NCI-H748 (cell line): ENCODE measurements at regions not wholly inside any gene's neighbourhood (a gene's known extent, or its start where the extent isn't known, plus 50 kb on each side); places are given as distances from the start of the nearest gene placed in this dataset.

Experiments used
- DNase-seq: peaks from one replicate; lab custom pipeline; 2025; ENCODE audit not compliant: unreplicated experiment; lab: John Stamatoyannopoulos, UW

DNA sequence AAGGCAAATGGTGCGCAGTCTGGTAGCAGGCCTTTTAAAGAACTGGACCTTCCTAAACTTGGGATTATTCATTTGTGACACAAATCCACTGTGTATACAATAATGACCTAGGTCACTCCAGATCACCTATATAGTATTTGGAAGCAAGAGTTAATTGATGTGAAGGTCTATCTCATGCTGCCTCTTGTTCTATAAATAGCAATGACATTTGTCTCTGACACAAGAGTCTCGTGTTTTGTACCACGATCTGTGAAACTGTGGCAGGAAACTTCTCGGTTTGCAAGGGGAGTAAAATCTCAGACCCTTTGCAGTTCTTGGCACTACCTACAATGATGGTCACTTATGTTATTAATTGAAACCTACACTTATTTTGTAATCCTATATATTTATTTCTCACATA, 1408.4 kb downstream of the PCDH7 start:
- no peak for DNase-seq

DNA sequence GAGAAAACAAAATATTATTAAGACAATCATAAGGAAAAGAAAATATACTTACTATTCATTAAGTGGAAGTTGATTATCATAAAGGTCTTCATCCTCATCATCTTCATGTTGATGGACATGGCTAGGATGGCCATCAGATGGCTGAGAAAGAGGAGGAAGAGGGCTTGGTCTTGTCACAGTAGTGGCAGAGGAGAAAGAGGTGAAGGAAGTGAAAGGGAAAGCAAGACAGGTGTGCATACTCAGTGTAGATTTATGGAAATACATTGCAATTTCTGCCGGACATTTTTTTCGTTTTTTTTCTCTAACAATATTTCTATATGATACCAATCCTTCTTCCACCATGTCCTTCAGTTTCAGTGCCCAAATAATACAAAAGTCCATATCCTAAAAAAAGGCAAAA, 1409.8 kb downstream of the PCDH7 start:
- DNase-seq: no peak

DNA sequence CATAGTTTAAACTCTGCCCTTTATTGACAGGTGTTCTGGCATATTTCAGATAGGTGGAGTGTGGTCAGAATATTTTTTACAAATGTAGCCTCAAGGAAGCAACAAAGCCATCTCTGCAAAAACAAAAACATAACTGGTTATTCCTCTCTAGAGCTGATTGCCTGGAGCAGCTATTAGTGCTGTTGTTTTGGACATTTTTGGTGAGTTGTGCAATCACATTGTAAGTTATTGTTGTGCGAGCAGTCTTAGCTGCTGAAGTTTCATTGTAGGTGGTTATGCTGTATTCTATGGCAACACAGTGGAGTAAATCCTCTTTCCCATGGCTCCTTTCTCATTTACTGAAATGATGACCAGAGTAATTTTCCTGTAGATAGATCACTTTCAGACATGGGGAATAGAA, 1413.0 kb downstream of the PCDH7 start:
- no peak for DNase-seq

DNA sequence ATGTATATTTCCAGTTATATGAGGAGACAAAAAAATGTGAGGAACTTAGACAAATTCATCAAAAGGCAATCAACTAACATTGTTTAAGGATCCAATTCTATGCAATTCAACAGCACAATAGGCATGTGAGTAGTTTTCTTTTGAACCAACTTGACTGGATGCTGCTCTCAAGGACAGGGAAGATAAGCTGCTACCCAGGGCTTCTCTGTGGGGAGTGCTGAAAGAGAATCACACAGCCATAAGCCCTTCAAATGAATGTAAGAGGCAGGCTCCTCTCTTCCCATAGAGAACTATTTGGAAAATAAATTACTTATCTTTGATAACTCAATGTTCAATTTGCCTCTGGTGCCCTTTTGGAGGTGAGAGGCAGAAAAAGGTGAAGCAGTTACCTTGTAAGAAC, 1413.6 kb downstream of the PCDH7 start:
- DNase-seq: no peak

DNA sequence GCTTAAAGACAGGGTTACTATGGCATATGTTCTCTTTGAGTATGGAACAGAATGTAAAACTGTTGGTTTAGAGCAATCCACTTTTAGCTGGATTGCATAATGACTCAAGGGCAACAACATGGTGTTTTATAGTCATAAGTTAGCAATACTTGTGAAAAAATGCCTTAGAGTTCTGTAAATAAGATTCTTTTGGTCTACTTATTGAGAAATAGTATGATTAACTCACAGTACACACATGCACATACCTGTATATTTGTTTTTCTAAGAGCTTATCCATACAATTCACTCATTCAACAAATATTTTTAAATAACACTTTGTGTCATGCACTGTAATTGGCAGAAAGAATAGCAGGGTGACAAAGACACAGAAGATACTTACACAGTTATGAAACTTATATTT, 1415.5 kb downstream of the PCDH7 start:
- DNase-seq: no peak

DNA sequence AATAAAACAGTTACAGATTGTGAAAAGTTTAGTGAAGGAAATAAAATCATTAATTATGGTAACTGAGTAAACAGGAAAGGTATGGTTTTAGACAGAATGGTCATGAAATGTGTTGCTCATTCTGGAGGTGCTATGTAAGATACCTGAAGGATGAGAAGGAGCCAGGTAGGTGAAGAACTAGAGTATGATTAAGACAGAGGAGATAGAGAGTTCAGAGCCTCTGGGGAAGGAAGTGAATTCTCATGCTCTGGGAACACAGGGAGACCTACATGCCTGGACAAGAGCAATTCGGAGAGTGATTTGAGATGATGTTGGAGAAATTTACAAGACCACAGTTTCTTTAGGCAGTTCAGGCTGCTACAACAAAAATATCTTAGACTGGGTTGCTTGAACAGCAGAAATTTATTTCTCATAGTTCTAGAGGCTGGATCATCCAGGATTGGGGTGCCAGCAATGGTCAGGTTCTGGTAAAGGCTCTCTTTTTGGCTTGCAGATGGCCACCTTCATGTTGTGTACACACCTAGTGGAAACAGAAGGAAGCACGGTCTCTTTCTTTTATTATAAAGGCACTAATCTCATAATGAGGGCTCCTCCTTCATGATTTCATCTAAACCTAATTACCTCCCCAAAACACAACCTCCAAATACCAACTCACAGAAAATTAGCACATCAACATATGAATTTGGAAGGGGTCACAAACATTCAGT, 1416.1 kb downstream of the PCDH7 start:
- DNase-seq: no peak

DNA sequence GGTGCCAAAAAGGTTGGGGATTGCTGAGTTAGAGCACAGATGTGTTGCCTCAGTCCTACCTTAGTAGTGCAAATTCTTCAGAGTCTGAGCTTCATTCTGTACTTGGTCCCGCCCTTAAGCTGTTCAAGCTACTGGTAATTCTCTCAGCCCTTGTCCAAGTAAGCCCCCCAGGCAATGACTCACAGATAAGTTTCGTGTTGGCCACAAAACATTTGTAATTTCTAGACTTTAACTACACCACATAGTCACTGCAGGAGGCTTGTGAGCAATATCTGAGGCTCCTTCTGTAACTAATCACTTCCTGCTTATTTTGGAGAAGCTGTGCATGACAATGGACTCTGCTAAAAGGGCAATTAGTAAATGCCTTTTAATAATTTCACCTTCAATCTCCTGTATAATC, 1420.5 kb downstream of the PCDH7 start:
- DNase-seq: no peak

DNA sequence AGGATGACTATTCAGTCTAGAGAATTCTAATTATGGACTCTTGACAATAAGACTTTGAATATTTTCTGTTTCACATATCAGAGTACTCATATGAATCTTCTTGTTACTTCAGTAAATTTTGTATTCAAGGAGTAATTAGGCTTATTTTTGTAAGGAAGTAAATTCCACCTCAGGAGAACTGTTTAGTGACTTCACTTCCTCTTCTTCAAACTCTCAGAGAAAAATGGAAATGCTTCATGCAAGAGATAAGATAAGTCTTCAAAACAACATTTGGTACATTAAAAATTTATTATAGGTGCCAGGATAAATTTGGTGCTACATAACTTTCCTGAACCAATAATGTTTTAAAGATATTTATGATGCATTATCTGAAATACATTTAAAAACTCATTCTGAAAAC, 1421.9 kb downstream of the PCDH7 start:
- DNase-seq: no peak

DNA sequence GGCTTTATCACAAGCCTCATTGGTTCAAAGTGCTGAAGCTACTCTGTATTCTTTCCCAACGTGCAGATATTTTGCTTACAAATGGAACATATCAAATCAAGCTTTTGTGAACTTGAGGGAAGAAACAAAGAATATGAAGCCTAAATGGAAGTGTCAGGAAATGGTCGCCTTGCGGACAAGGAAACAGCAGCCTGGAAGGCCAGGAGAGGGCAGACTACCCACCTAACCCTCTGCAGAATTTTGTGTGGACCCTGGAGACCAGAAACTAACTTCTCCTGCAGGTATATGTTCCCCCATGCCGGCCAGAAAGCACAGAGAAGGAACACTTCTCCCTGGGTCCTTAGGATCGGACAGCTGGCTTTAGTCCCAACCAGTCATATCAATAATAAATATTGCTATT, 1425.8 kb downstream of the PCDH7 start:
- DNase-seq: no peak

DNA sequence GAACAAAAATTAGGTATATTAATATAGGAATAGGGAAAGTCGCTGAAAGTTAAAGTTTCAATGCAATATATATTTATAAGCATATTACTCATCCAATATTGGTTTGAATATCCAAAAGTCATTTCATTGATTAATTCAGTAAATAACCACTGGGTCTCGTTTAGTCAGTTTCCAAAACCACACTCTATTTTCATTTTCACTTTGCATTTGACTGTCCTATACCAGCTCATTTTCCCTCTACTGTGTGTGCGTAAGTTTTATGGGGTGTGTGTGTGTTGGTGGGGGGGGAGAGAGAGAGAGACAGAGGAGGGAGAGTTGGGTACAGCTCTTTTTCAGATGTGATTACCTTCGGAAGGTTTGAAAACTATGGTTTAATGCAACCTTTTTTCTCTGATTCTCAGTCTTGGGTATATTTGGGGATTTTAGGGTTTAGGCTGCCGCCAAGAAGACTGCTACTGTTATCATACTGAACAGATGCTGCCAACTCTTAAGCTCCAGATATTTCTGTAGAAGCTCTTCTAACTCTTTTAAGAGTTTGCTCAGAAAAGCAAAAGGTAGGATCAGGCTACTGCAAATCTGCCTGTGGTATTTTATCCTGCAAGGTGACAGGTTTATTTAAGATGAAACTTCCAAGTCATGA, 1427.4 kb downstream of the PCDH7 start:
- DNase-seq: no peak

DNA sequence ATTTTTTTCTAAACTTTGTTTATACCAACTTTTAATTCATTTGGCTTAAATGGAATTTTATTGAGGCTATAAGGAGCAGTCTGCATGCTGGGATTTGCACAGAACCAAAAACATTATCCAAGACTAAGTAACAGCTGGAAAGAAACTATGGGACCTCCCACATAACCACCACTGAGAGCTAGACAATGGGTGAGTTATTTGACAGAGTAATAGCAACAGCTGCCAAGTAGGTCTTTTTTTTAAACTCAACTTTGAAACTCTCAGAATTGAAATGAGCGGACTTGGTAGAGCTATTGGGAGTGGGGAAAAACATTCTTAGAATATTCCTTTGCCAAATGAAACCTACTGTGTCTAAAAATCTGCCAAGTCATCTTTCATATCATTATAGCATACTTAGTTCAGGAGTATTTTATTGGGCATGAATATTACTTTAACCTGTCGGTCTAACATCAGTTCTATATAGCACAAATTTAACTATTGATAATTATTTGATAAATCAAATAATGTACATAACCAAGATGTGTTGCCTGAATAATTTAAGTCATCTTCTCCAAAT, 1428.0 kb downstream of the PCDH7 start:
- DNase-seq: no peak

DNA sequence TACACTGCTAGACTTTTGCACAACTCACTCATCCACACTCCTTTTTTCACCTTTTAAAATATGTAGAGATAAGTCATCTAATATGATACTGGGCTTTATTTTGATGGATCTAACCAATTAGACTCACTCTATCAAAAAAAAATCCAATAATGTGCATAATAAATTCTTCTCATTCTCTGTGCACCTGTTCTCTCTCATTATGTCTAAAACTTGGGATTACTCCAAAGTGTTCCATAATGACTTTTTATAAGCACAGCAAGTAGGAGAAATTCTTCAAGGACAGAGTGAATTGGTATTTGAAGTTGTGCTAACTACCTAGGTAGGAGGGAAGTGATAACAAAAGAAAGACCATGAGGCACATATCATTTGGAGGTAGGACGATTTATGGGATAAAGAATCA, 1438.8 kb downstream of the PCDH7 start:
- DNase-seq: no peak

DNA sequence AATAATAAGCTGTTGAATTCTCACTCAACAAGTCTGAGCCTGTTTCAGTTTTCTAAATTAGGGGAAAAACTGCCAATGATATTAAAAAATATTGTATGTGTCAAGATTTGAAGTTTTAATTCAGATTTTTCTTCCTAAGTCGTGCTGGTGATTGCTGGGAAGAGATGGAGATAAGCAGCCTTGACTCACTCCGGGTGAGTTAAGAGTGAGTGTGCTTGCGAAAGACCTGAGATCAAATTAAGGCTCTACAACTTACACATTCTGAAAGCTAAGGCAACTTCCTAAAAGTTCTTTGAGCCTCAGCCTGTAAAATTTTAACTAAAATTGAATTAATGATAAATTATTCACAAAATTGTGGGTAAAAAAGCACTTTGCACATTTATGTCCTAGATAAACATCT, 1441.2 kb downstream of the PCDH7 start:
- DNase-seq: no peak

DNA sequence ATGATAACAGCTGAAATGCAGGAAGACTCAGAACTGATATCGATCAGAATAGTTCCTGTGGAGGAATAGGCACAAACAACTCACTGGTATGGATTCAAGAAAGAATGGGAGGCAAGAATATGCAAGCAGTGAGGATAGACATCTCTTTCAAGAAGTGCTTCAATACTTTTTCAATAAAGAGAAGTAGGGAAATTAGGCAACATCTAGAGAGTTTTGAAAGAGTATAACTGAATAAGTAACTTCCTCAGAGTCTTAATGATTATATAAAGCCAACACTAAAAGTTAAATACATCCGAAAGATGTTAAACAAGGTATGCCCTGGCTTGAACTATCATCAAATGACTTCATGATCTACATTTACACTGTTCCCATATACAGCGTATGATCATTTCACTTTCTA, 1443.0 kb downstream of the PCDH7 start:
- DNase-seq: no peak

DNA sequence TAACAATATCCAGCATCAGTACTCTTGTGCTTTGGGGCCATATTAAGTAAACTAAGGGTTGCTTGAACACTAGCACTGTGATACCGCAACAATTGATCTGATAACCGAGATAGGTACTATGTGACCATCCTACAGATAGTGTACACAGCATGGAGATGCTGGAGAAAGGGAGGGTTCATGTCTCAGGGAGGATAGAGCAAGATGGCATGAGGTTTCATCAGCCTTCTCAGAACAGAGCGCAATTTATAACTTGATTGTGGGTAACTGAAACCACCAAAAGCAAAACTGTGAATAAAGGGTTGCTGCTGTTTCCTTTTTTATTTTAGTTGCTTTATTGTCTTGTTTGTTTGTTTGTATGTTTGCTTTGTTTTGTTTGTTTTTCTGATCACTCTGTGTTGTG, 1449.7 kb downstream of the PCDH7 start:
- DNase-seq: no peak

DNA sequence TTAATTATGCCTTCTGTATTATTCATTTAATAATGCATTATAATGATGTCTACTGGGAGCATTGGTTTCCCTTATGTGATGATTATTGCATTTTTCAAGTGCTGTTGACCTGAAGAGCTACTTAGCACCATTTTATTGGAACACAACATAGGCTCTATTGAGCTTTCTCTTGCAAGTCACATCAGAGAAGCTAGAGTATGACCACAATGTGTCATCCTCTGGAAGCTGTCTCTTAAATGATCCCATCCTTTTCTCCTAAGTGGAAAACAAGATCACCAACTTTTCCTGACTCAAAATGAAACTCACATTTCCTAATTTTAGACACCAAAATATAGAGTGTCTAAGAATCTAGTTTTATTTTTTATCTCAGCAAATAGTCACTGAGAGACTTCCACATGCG, 1451.9 kb downstream of the PCDH7 start:
- no peak for DNase-seq

DNA sequence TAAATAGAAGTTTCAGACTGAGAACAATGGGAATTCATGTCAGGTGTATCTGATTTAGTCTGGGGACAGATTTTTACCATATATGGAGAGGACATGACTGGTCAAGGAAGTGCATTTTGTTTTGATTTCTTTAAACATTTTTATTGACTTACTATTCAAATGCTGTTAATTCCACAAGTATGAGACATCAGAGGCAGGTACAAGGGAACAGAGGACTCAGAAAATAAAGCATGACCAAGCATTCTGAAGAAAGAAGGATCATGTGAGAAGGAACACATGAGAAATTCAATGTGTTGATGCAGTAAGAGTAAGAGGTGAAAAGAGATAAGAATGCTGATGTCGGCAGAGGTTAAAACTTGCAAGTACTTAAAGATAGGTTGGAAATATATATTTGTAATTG, 1452.6 kb downstream of the PCDH7 start:
- DNase-seq: no peak

DNA sequence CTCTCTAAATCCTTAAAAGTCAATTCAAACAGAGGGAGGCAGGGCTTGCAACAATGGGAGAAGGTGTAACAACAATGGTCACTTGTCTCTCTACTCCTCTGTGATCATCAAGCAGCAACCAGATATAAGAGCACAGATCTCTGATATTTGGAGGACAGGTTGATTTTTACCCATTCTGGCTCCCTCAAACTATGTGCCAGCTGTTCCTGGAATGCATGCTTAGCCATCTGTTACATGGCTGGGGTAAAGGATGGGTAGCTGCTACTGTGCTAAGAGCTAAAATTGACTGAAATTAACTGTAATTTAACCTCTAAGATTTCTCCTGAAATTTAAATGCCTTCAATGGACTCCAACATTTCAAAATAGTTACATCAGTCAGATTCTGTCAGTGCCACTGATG, 1459.9 kb downstream of the PCDH7 start:
- DNase-seq: no peak

DNA sequence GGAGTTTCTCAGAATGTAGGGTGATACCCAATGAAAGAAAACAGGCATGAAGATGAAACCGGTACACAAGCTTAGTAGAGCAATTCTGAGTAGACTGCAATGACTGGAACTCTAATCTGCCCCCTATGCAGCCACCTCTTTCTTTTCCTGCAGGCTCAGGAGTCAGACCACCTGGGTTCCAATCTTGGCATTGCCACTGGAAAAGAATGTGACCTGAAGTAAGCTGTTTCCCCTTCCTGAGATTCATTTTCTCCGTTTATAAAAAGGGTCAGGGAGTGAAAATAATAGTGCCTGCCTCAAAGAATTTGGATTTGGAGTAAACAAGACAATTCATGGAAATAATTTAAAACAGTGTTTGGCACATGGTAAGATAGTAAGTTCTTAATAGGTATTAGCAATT, 1464.0 kb downstream of the PCDH7 start:
- DNase-seq: no peak

DNA sequence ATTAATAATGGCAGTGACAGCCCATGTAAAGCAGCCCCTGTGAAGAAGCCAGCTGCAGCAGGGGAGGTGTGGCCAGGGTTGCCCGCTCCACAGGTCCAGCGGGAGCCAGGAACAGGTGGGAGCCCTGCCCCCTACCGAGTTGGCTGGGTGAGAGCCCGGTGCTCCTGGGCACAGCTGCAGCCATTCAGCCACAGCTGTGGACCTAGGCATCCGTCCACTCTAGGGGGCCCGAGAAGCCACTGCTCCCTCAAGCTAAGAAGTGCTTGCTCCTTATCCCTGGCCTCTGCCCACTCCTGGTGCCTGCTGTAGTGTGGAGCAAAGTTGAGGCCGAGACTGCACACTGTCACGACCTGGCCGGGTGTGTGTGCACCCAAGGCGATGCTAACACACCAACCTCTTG, 1469.0 kb downstream of the PCDH7 start:
- DNase-seq: no peak

DNA sequence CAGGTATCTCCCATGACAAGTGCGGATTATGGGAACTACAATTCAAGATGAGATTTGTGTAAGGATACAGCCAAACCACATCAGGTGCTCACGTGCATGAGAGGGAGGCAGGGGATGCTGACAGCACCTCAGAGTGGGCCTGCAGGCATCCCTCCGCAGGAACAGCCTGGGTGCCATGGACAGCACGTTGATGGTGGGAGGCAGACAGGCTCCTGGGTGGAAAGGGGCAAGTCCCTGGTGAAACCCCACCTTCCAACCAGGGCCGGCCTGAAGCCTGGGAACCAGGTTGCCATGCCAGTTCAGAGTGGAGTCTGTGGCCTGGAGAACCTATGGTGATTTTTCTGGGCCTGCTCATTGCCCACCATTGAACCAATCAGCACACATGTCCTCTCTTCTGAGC, 1469.6 kb downstream of the PCDH7 start:
- DNase-seq: no peak

DNA sequence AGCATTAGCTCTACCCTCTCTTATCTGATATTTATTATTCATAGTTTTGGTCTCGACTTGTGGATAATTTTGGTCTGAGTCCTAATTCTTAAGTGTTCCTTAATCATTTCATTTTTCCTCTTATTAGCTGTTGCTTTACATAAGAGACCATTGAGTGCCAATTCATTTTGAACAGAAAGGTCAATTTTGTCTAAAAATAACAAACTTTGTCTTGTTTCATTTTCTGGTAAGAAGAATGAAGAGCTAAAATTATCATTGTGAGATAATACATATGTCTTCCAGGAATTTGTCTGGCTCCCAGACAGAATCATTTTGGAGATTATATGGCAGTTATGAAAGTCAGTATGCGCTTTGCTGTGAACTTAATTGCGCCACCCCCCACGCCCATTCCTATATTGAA, 1471.8 kb downstream of the PCDH7 start:
- no peak for DNase-seq

DNA sequence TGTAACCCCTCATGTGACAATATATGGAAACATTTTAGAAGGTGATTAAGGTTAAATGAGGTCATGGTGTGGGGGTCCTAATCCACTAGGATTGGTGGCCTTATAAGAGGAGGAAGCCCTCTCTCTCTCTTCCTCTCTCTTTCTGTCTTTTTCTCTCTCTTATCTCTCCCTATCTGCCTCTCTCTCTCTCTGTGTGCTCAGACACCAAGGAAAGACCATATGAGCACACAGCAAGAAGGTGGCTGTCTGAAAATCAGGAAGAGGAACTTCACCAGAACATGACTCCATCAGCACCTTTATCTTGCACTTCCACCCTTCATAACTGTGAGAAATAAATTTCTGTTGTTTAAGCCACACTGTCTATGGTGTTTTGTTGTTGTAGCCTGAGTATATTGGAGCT, 1472.2 kb downstream of the PCDH7 start:
- DNase-seq: no peak
